Cortex of kidney (tissue), 1 donor: ENCODE measurements at regions not wholly inside any gene's neighbourhood (a gene's known extent, or its start where the extent isn't known, plus 50 kb on each side); places are given as distances from the start of the nearest gene placed in this dataset.

Source experiments
- DNase-seq: peaks from one replicate; lab custom pipeline; 2025; lab: John Stamatoyannopoulos, UW

DNA sequence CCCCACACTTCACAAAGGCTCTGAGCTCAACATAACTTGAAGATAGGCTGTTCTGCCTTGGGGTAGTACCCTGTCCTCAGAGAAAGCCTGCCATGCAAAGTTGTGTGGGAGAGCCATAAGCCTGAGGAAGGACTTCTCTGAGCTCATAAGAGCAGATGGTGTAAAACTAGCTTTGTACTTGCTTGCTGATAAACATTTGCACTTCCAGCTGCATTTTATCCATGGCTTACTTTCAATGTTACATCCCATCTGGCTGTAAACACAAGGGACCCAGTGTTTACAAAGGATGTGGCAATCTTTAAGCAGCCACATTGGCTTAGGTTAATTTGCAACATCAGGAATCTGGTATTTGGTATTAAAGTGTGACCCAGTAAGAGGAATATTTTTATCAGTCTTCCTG, 258.1 kb downstream of the IPO8 start:
- DNase-seq = no peak

DNA sequence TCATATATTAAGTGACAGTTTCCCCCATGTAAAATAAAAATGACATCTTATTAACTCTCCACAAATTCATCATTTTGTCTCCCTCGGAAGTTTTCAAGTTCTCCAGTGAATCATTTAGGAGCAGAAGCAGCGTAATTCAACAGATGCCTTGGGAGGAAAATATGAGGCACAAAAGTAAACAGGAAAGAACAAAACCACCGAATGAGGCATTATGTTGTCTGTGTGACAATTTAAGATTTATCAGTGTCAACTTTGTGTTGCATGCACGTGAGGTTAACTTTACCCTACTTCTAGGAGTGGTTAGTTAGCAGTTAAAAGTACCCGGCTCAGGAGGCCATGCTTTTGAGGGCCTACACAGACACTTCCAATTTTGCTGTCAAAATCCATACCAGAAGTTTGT, 258.6 kb downstream of the IPO8 start:
- no peak for DNase-seq

DNA sequence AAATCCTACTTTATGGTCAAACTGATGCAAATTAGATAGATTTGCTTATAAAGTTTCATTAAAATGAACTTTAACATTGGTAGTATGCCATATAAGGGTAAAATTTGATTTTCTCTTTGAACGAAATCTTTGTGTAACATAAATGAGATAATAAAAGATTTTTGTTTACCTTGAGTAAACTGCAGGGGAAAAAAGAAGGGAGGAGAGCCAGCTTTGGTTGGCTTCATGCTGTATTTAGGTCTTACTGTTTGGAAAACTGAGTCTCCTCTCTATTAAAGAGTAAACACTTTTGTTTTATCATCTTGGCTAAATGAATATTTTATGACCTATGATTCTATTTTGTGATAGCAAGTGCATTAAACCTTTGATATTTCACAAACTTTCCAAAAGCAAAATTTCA, 267.6 kb downstream of the IPO8 start:
- no peak for DNase-seq

DNA sequence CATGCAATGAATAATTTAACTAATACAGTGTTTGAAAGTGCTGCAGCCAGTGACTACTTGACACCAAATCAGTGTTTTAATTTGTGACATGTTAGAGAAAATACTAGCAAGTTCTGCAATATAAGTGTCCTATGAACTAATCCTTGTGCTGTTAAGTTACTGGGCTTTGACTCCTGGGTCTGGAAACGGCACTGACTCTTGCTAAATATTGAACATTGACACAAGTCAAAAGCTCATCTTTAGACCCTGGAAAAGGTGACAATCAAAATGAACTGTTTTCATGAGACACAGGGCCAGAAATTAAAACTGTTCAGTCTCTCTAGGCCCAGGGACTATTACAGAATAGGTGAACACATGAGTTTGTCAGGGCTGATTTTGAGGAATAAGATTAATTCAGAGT, 268.1 kb downstream of the IPO8 start:
- DNase-seq = no peak

GRCh38 chr12:30425445-30425844, 270.2 kb downstream of the IPO8 start:
- no peak for DNase-seq

DNA sequence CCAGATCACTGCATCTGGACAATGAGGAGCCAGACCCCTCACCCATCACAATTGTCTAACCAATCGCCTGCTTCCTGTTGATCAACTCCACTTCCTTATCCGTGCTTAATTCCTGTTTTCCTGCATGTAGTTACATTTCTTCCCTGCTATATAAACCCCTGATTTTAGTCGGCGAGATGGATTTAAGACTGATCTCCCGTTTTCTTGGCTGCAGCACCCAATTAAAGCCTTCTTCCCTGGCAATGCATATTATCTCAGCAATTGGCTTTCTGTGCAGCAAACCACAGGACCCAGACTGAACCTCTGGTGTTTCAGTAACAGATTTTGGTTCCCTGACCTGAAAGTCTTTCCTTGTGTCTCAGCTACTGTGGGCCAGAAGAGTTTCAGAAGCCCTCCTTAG, 272.3 kb downstream of the IPO8 start:
- no peak for DNase-seq

DNA sequence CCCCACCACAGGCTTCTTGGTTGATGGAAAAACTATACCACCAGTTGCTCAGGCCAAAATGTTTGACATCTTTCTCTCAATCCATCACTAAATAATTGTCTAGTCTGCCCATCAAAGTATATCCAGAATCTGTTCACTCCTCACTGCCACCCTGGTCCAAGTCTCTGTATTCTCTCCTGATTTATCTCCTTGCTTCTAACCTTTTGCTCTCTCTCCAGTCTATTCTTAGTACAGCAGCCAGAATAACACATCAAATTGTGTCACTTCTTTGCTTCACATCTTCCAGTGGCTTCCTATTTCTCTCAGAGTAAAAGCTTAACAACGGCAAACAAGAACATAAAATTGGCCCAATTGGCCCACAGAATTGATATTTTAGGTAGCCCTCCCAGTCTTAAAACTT, 272.8 kb downstream of the IPO8 start:
- no peak for DNase-seq

GRCh38 chr12:30420561-30420960, 275.1 kb downstream of the IPO8 start:
- no peak for DNase-seq

GRCh38 chr12:30417697-30418231, 277.9 kb downstream of the IPO8 start:
- no peak for DNase-seq

DNA sequence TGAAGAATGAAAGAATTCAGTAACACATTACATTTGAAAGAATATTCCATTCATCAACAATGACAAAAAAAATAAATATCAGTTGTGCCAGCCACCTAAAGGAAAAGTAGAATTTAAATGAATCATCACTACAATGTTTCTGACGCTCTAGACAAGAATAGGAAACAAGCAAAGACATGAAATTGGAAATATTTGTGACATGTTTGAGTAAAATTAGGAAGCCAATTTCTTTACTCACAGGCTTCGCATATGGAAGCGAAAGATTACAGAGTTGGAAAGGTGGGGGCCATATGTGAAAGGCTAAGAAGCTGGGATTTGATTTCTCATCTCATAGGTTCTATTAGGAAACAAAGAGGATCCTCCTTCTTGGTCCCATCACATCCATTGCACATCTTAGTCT, 279.0 kb downstream of the IPO8 start:
- no peak for DNase-seq

GRCh38 chr12:30415777-30416176, 279.9 kb downstream of the IPO8 start:
- no peak for DNase-seq

- no peak for DNase-seq
Measured at GRCh38 chr12:30414507-30414906, 281.2 kb downstream of the IPO8 start.

DNA sequence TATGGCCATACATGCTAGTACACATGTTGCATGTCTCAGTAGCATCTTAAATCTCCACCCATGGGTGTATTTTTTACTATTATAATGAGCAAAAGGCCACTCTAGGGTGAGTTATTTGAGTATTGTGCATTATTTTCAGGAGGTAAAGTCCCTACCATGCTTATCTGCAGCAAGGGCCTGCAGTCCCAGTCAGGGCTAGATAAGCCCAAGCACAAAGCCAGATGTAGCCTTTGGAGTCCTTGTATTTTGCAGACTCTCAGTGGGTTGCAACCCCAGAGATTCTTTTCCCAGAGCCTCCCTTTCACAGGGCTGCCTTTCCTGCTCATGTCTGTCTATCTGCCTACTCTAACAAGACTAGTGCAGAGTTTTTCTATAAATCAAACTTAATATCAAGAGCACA, 295.3 kb downstream of the IPO8 start:
- no peak for DNase-seq

GRCh38 chr12:30399859-30400258, 295.8 kb downstream of the IPO8 start:
- DNase-seq = no peak

GRCh38 chr12:30396576-30396975, 299.1 kb downstream of the IPO8 start:
- no peak for DNase-seq

DNA sequence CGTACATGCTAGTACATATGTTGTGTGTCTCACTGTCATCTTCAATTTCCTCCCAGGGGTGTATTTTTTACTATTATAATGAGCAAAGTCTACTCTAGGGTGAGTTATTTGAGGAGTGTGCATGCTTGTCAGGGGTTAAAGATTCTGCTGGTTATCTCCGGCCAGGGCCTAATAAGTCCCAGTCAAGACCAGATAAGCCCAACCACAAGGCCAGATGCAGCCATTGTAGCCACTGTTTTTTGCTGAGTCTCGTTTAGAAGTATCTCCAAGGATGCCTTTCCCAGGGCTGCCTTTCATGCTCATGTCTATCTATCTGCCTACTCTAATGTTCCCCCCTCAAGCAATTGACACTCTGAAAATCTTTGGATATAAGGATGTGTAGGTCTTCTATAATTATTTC, 300.5 kb downstream of the IPO8 start:
- no peak for DNase-seq

DNA sequence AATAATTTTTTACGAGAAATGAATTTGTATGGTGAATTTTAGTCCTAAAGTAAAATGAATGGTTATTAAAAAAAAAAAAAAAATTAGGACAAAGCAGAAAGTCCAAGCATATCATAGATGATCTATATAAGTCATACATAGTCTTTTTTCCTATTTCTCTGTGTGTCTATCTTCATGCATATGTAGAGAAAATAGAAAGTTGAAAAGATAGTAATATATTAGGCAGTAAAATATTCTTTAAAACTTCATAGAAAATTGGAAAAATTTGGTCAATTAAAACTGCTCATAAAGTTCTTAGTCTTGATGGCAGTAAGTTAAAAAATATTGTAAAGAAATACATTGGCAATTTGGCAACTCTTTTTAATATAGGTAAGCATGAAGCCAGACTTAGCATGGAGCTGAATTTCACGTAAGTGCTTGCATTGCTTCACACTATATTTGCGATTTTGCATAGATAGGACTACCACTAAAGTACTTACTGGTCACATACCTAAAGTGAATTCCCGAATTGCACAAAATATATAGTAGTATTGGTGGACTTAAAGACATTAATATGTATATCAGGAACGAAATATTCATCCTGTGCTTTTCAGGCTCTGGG, 303.8 kb downstream of the IPO8 start:
- DNase-seq = no peak

GRCh38 chr12:30385706-30386105, 310.0 kb downstream of the IPO8 start:
- no peak for DNase-seq

DNA sequence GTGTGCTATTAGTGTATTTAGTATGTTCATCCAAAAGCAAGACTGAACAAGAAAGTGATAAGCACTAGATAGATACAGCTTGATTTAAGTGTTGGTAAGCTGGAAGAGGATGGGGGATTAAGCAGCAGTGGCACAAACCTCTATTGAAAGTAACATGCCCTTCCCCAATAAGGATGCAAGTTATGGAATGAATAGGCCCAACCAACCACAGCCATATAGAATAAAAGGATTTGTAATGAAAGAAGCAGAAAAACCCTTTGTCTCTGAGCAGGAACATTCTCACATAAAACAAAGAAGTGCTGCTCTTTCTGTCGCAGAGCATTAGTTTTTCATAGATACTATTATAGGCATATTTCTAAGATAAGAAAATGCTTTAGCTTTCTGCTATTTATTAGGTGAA, 310.7 kb downstream of the IPO8 start:
- no peak for DNase-seq

DNA sequence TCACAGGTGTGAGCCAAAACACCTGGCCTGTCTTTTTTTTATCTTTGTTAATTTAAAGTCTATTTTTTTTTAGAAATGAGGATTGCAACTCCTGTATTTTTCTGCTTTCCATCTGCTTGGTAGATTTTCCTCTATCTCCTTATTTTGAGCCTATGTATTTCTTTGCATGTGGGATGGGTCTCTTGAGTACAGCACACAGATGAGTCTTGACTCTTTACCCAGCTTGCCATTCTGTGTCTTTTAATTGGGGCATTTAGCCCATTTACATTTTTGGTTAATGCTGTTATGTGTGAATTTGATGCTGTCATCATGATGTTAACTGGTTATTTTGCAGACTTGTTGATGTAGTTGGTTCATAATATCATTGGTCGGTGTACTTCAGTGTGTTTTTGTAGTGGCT, 317.4 kb downstream of the IPO8 start:
- DNase-seq = no peak

DNA sequence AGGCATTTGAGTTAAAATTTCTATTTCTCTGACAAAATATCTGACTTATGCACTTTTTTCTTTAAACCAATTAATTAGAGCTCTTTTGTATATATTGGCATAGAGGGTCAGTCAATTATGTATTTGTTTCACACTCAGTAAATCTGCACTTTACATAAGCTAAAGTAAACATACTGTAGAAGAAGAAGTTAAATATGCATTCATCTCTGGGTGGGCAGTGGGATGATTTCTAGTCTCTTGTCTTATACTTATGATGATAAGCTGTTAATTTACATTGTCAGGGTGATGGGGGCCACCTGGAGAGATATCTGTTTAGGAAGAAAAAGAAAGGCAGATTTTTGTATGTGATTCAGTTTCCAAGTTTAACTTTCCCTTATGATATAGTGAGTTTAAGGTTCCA, 330.8 kb downstream of the IPO8 start:
- no peak for DNase-seq

DNA sequence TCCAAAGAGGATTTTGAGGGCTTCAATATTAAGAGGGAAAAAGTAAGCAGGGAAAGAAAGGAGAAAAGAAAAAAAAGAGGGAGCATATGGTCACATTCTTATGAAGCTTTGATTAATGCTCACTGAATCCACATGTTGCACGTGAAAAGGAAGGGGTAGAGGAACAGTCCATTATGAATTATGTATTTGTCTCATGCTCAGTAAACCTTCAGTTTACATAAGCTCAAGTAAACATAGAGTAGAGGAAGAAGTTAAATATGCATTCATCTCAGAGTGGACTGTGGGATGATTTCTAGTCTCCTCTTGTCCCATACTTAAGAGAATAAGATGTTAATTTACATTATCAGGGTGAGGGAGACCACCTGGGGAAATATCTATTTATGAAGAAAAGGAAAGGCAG, 334.5 kb downstream of the IPO8 start:
- DNase-seq = no peak

- no peak for DNase-seq
Measured at GRCh38 chr12:30358671-30359070, 337.0 kb downstream of the IPO8 start.

DNA sequence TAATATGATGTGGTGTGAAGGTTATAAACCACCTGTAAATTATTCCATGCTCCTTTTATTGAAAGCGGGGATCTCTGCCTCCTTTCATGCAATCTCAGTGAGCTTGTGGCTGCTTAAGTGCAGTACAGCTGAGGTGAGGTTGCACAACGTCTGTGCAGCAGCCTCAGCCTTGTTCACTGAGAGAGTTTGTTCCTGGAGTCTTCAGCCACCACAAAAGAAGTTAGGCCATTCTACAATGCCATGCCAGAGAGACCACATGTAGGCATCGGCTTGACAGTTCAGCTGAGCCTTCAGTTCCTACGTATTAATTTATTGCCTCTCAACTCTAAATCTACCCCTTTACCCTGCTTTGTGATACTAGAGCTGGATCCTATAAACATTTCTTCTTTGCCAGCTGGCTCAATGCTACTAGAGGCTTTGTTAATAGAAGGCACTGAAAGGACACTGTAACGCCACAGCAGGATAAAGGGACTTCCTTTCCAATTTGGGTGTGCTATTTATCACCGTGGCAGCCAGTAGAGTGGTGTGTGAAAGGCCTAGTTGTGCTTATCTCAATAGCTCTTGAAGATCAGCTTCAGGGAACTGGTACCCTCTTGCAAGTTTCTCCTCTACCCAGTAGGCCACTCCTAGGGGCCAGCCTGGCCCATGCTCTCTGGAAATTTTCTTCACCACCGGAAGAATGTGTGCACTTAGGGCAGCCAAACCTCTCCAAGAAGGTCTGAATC, 337.7 kb downstream of the IPO8 start:
- no peak for DNase-seq
